Vagina (tissue), 2 donors: ENCODE measurements at regions not wholly inside any gene's neighbourhood (a gene's known extent, or its start where the extent isn't known, plus 50 kb on each side); places are given as distances from the start of the nearest gene placed in this dataset.

Experiments
- DNase-seq, 2 donors: peaks; one replicate each; pipeline ENCODE4 v3.0.0-alpha.2; 2017; ENCODE audit errors: extremely low spot score in 2 of 2
- H3K27ac ChIP-seq: fragments of 200-600 bp; sonication (generic); one replicate; pipeline ENCODE4 v1.5.1; 2019
- H3K27me3 ChIP-seq: fragments of 200-600 bp; sonication (generic); one replicate; pipeline ENCODE4 v1.5.1; 2019
- H3K36me3 ChIP-seq, 2 donors: fragments of 200-600 bp; sonication (generic); one replicate each; pipeline ENCODE4 v1.5.1; 2017 to 2019
- H3K4me1 ChIP-seq: fragments of 200-600 bp; sonication (generic); one replicate; pipeline ENCODE4 v1.5.1; 2019
- H3K4me3 ChIP-seq, 2 donors: fragments of 200-600 bp; sonication (generic); 1 replicate in 1 of 2; 2 replicates in 1 of 2; pipeline ENCODE4 v1.5.1; 2016 to 2019
- H3K9me3 ChIP-seq: fragments of 200-600 bp; sonication (generic); one replicate; pipeline ENCODE4 v1.5.1; 2019
- CTCF ChIP-seq, 3 experiments: fragments of 450-650 bp in 2 of 3; fragments of 200-600 bp in 1 of 3; sonication (generic) in 1 of 3; IDR thresholded peaks; one replicate each; pipeline ENCODE4 v1.5.1; 2017 to 2019; ENCODE audit warnings: antibody characterized with exemption in 3 of 3, mild to moderate bottlenecking in 2 of 3, moderate library complexity in 2 of 3
- POLR2A ChIP-seq, 2 donors: fragments of 450-650 bp; IDR thresholded peaks; one replicate each; pipeline ENCODE4 v1.6.1; 2017; ENCODE audit warnings: antibody characterized with exemption in 2 of 2, mild to moderate bottlenecking in 2 of 2, moderate library complexity in 2 of 2
- POLR2AphosphoS5 ChIP-seq, 2 donors: sonication (generic); formaldehyde crosslinking; IDR thresholded peaks; one replicate each; pipeline ENCODE4 v1.9.0; 2017; ENCODE audit warnings: antibody characterized with exemption in 2 of 2, mild to moderate bottlenecking in 2 of 2, low read depth in 1 of 2; ENCODE audit not compliant: insufficient read depth in 1 of 2
- intact Hi-C: fragments of 100-400 bp; cut with DNase I; formaldehyde crosslinking; loops from one replicate; pipeline ENCODE4 v1.15.1; 2023

- no peaks in the 10 kb centered on the region for H3K9me3 ChIP-seq
- no peak overlapping the region for H3K4me3 ChIP-seq
- H3K27me3 ChIP-seq = no peaks in the 10 kb centered on the region
- no peaks in the 10 kb centered on the region for H3K36me3 ChIP-seq
- no peak for DNase-seq
- intact Hi-C loops = no loop called here
- H3K4me1 ChIP-seq = no peaks in the 10 kb centered on the region
- no peak overlapping the region for H3K27ac ChIP-seq
- no peak for TF ChIP-seq POLR2AphosphoS5 (IDR thresholded peaks at IDR 0.05; ENCODE audit: insufficient read depth in 1 of 2, low read depth in 1 of 2)
- no peak for TF ChIP-seq CTCF (IDR thresholded peaks at IDR 0.05)
- no peak for TF ChIP-seq POLR2A (IDR thresholded peaks at IDR 0.05)
Measured at GRCh38 chr2:163319006-163319405, 416.8 kb downstream of the FIGN start.

- TF ChIP-seq POLR2AphosphoS5 (IDR thresholded peaks at IDR 0.05; ENCODE audit: insufficient read depth in 1 of 2, low read depth in 1 of 2) = no peak
- no peak for TF ChIP-seq POLR2A (IDR thresholded peaks at IDR 0.05)
- TF ChIP-seq CTCF (IDR thresholded peaks at IDR 0.05) = no peak
- no peak overlapping the region for H3K27ac ChIP-seq
- no peaks in the 10 kb centered on the region for H3K4me1 ChIP-seq
- no peak for DNase-seq
- no peak overlapping the region for H3K4me3 ChIP-seq
- H3K27me3 ChIP-seq = no peaks in the 10 kb centered on the region
- H3K36me3 ChIP-seq = no peaks in the 10 kb centered on the region
- no peaks in the 10 kb centered on the region for H3K9me3 ChIP-seq
- intact Hi-C loops = no loop called here
Measured at GRCh38 chr2:163314712-163315111, 421.1 kb downstream of the FIGN start.

- no peak for DNase-seq
- H3K4me3 ChIP-seq = no peak overlapping the region
- H3K27ac ChIP-seq = no peak overlapping the region
- intact Hi-C loops = no loop called here
- no peaks in the 10 kb centered on the region for H3K4me1 ChIP-seq
- H3K9me3 ChIP-seq = no peaks in the 10 kb centered on the region
- no peak for TF ChIP-seq POLR2AphosphoS5 (IDR thresholded peaks at IDR 0.05; ENCODE audit: insufficient read depth in 1 of 2, low read depth in 1 of 2)
- no peak for TF ChIP-seq CTCF (IDR thresholded peaks at IDR 0.05)
- no peak for TF ChIP-seq POLR2A (IDR thresholded peaks at IDR 0.05)
- no peaks in the 10 kb centered on the region for H3K36me3 ChIP-seq
- no peaks in the 10 kb centered on the region for H3K27me3 ChIP-seq
Measured at GRCh38 chr2:163312713-163313112, 423.1 kb downstream of the FIGN start.

- Histone ChIP-seq H3K4me3 (no peak overlapping the region), H3K36me3 (no peaks in the 10 kb centered on the region), H3K27me3 (no peaks in the 10 kb centered on the region), H3K27ac (no peak overlapping the region), H3K9me3 (no peaks in the 10 kb centered on the region), H3K4me1 (no peaks in the 10 kb centered on the region)
- no peak for DNase-seq
- TF ChIP-seq POLR2AphosphoS5 (IDR thresholded peaks at IDR 0.05; ENCODE audit: insufficient read depth in 1 of 2, low read depth in 1 of 2) = no peak
- TF ChIP-seq CTCF (IDR thresholded peaks at IDR 0.05) = no peak
- no peak for TF ChIP-seq POLR2A (IDR thresholded peaks at IDR 0.05)
- intact Hi-C loops = no loop called here
Measured at GRCh38 chr2:163306647-163307046, 429.2 kb downstream of the FIGN start.

GRCh38 chr2:163302141-163302540, 433.7 kb downstream of the FIGN start:
- Histone ChIP-seq H3K4me1 (no peaks in the 10 kb centered on the region), H3K36me3 (no peaks in the 10 kb centered on the region), H3K4me3 (no peak overlapping the region), H3K27ac (no peak overlapping the region), H3K9me3 (no peaks in the 10 kb centered on the region), H3K27me3 (no peaks in the 10 kb centered on the region)
- TF ChIP-seq POLR2A (IDR thresholded peaks at IDR 0.05) (no peak), POLR2AphosphoS5 (IDR thresholded peaks at IDR 0.05; ENCODE audit: insufficient read depth in 1 of 2, low read depth in 1 of 2) (no peak)
- DNase-seq = no peak
- intact Hi-C loops = no loop called here

GRCh38 chr2:163291790-163292189, 444.0 kb downstream of the FIGN start:
- intact Hi-C loops = no loop called here
- H3K27ac ChIP-seq = no peak overlapping the region

More at GRCh38 chr2:163291790-163292189, 444.0 kb downstream of the FIGN start:
- no peaks in the 10 kb centered on the region for H3K27me3 ChIP-seq
- no peaks in the 10 kb centered on the region for H3K36me3 ChIP-seq
- H3K4me3 ChIP-seq = no peak overlapping the region
- no peak for DNase-seq
- no peak for TF ChIP-seq POLR2AphosphoS5 (IDR thresholded peaks at IDR 0.05; ENCODE audit: insufficient read depth in 1 of 2, low read depth in 1 of 2)
- TF ChIP-seq CTCF (IDR thresholded peaks at IDR 0.05) = no peak
- no peak for TF ChIP-seq POLR2A (IDR thresholded peaks at IDR 0.05)
- H3K9me3 ChIP-seq = no peaks in the 10 kb centered on the region
- H3K4me1 ChIP-seq = no peaks in the 10 kb centered on the region
